HG03280 (cell line): ENCODE measurements at regions not wholly inside any gene's neighbourhood (a gene's known extent, or its start where the extent isn't known, plus 50 kb on each side); places are given as distances from the start of the nearest gene placed in this dataset.

Experiments
- ATAC-seq: cut with Tn5 transposase; IDR thresholded peaks from one replicate; pipeline ENCODE4 v1.9.1; 2021; ENCODE audit warnings: mild to moderate bottlenecking, moderate library complexity; ENCODE audit not compliant: unreplicated experiment

DNA sequence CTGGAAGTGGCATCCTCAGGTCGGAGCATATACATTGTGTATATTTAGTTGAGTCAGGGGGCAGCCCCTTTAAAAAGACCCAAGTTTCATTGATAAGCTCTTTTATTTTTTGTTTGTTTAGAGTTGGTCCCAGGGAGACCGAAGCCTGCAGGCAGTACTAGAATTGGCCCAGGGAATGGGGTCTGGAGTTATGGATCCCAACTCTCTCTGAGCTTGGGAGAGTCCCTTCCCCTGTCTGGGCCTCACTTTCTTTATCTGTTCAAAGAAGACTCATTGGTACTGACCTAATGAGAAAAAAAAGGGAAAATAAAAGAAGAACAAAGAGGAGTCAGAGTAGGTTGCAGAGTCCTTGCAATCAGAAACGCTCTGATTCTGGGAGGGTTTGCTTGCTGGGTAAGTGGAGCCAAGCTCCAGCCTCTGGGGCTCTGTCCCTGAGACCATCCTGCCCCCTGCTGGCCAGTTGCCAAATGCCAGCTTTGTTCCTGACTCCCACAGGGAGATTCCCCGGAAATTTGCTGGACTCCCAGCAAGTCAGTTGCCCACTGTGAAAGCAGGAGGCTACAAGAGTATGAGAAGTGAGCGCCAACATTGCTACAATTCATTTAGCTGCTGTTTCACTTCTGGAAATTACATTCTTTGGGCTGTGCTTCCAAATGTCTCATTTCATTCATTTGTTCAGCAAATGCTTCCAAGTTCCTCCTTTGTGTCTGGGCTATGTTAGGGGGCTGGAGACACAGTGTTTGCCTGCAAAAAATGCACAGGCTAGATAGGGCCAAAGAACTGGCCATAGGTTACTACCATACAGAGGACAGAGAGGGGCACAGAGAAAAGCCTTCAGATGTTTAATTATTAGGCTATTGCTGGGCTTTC is 156.2 kb downstream of the MELK start:
- no peak for ATAC-seq

DNA sequence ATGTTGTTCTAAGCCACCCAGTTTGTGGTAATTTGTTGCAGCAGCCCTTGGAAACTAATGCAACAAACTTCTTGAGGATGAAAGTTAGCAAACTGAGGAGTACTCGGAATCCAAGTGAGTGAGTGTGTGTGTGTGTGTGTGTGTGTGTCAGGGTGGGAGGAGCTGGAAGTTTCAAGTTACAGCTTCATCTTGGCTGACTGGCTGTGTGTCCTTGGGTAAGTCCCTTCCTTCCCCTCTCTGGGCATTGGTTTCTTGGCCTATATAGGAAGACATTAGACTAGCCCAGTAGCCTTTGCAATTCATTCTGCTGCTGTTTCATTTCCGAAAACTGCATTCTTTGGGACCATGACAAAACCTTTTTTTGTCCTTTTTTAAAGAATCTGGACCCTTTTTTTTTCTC is 157.2 kb downstream of the MELK start:
- ATAC-seq, result no peak

- ATAC-seq, result no peak
Observed at GRCh38 chr9:36730414-36730813, 157.7 kb downstream of the MELK start.

DNA sequence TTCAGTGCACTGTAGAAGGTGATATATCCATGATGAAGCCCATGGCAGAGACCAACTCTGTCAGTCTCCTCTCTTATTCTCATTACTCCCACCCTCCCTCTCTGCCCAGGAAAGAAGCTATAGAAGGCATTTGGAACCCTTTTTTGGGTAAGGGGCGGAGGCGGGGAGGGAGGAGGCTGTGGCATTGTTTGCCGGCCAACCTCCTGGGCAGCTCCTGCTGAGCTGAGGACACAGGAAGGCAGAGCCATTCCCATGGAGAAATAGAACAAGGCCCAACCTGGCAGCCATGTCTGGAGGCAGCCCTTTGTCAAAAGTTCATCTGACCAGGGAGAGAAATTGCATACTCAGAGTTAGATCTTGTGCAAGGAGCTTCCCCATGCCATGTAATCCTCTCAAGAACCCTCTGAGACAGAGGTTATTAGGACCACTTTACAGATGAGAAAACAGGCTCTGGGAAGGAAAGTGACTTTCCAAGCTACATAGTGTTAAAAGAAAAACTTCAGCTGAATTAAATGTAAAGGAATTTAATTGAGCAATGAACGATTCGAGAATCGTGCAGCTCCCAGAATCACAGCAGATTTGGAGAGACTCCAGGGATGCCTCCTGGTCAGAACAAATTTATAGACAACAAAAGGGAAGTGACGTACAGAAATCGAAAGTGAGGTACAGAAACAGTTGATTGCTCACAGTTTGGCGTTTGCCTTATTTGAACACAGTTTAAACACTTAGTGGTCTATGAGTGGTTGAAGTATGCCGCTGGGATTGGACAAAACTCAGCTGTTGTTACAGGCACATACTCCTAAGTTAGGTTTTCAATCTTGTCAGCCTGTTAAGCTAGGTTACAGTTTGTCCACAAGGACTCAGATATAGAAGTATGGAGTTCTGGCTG is 158.6 kb downstream of the MELK start:
- ATAC-seq, result no peak

DNA sequence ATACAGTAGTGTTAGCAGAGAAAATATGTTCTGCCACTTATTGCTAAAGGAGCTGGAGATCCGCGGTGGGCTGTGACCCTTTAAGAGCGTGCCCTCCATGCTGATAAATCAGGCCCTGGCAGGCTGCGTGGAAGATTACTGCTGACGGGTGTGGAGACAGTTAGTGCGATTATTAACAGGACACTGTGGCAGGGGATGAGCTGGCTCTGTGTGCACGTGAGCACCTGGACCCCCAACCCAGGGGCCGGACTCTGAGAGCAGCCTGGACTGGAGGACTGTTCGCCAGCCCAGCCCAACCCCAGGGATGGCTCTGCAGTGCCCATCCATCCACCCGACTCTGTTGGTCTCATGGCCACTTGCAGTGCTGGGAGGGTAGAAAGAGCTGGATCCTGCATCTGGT is 162.0 kb downstream of the MELK start:
- no peak for ATAC-seq

DNA sequence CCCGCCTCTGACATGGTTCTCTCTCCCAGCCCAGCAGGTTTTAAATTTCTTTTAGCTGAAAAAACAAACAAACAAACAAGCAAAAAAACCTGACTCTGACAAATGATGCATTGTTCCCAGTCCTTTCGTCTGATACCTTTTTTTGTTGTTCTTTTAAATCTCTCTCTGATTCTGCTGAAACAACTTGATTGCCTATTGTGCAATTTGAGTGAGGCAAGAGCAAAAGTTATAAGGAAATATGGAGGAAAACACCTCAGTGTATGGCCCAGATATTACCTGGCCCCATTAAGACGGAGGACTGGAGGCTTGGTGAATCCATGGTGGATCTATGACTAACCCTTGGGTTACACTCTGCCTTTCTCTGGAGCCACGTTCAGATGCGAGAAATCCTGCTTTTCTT is 164.0 kb downstream of the MELK start:
- ATAC-seq, result no peak

- no peak for ATAC-seq
Observed at GRCh38 chr9:36738318-36738976, 165.8 kb downstream of the MELK start.

- no peak for ATAC-seq
Observed at GRCh38 chr9:36739373-36740116, 166.8 kb downstream of the MELK start.

- ATAC-seq, result no peak
Observed at GRCh38 chr9:36742264-36742663, 169.6 kb downstream of the MELK start.

- ATAC-seq, result no peak
Observed at GRCh38 chr9:36744678-36745077, 172.0 kb downstream of the MELK start.

DNA sequence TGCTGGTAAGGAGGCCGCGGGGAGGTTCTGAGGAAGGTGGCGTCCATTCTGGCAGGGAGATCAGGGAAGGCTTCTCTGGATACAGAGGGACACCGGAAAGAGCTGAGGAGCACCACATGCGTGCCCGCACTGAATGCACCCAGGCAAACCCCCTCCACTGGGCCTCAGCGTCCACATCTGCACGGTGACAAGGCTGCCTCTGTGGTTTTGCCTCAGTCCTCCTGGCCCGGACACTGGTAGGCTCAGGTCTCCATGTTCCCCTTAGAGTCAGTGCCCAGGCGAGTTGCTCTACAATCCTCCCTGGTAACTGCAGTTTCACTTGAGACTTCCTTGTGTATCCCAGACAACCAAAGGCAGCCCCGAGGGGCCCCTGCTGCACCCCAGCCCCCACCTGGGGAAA is 173.3 kb downstream of the MELK start:
- ATAC-seq, result no peak

- ATAC-seq, result no peak
Observed at GRCh38 chr9:36746415-36746814, 173.7 kb downstream of the MELK start.

- no peak for ATAC-seq
Observed at GRCh38 chr9:36748322-36748899, 175.7 kb downstream of the MELK start.

- ATAC-seq, result no peak
Observed at GRCh38 chr9:36749461-36749860, 176.8 kb downstream of the MELK start.

DNA sequence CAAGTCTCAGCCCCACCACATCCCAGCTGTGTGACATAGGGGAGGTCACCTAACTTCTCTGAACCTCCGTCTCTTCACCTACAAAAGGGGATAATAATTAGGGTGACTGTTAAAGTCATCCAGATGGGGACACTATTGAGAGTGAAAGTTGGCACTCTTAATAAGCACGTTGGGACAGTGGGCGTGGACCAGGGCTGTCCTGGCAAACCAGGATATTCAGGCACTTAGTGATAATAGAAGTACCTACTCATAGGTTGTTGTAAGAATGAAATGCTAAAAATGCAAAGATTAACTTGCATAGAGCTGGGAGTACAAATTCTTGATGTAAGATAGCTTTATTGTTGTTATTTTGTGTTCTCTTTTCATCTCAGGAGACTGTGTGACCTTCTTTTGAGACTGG is 177.9 kb downstream of the MELK start:
- ATAC-seq, result no peak

DNA sequence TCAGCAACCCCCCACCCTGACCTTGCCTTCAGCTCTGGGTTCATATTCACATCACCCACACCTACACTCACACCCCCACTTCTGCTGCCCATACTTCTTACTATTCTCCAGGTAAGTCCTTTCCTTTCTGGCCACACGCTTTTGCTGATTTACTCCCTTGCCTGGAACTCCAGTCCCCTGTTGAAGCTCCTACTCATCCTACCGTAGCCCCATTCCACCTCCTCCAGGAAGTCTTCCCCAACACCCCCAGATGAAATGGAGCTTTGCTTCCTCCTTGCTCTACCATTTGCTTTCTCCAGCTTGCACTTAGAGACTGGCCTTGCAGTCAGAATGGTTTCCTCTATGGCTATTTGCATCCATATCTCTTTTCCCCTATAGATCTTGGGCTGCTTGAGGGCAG is 182.3 kb downstream of the MELK start:
- no peak for ATAC-seq

- no peak for ATAC-seq
Observed at GRCh38 chr9:36759141-36759540, 186.4 kb downstream of the MELK start.

DNA sequence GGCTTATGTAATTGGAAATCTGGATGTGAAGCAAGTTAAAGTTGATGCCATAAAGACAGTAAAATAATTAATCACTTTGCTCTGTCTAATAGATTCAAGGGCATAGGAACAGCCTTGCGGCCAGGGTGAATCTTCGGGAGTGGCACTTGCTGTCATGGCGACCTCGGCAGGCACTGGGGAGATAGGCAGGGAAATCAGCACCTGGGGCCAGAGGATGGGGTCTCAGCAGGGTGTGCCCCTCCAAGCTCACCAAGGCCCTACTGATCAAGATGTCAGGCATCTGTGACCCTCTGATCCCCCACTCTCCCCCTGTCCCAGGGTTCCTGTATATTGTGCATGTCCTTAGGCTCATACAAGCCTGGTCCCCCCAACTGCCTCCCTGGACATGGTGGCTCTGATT is 187.3 kb downstream of the MELK start:
- no peak for ATAC-seq

DNA sequence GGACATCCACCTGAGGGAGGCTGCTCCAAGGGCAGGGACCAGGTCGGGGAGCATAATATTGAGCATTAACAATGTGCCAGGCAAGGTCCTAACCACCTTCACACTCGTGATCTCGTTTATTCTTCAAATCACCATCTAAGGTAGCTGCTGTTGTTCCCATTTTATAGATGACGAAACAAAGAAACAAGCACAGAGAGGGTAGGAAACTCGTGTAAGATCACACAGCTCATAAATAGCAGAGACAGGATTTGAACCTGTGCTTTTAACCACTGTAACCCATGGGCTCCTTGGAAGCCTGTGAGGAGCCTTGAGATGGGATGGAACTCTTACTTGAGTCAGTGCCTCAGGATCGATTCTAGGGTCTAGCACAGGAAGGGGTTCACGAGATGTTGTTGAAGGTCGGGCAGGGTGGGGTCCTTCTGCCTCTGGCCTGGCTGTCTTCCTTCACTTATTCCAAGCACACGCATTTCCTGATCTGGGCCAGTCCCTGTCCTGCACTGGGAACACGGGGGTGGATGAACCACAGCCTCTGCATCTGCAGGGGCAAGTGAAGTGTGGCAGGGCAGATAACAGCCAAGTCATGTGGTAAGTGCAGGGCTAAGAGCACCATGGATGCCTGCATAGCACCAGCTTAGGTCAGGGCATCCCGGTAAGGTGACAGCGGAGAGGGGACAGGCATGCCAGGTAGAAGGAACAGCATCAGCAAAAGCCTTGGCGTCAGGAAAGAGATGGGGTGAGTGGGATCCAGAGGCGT is 188.1 kb downstream of the MELK start:
- ATAC-seq, result no peak

- no peak for ATAC-seq
Observed at GRCh38 chr9:36762958-36763357, 190.3 kb downstream of the MELK start.
